NCI-H524 (cell line): ENCODE measurements at regions not wholly inside any gene's neighbourhood (a gene's known extent, or its start where the extent isn't known, plus 50 kb on each side); places are given as distances from the start of the nearest gene placed in this dataset.

ENCODE experiments used
- DNase-seq, 2 experiments: peaks; one replicate each; lab custom pipeline; 2025; lab: John Stamatoyannopoulos, UW

- DNase-seq: no peak
These were observed 53.1 kb upstream of the VSX1 start for GRCh38 chr20:25135031-25135430.

- peak in 1 of 2 experiments; percentile 44 for DNase-seq
These were observed 54.1 kb upstream of the VSX1 start for GRCh38 chr20:25136056-25136455.

GRCh38 chr20:25136643-25137559 lies 55.0 kb upstream of the VSX1 start:
- DNase-seq: no peak

- DNase-seq: peak in 1 of 2 experiments; percentile 14
These were observed 56.3 kb upstream of the ENTPD6 start for GRCh38 chr20:25139029-25139705.

- no peak for DNase-seq
These were observed 54.5 kb upstream of the ENTPD6 start for GRCh38 chr20:25140968-25141367.

- no peak for DNase-seq
These were observed 53.1 kb upstream of the ENTPD6 start for GRCh38 chr20:25142435-25142834.

- no peak for DNase-seq
These were observed 50.4 kb upstream of the ENTPD6 start for GRCh38 chr20:25145131-25145530.
